ENCODE measurements at regions not wholly inside any gene's neighbourhood (a gene's known extent, or its start where the extent isn't known, plus 50 kb on each side); places are given as distances from the start of the nearest gene placed in this dataset.

- TF ChIP-seq POLR2A (IDR thresholded peaks at IDR 0.05) (no peak), CTCF (IDR thresholded peaks at IDR 0.05) (no peak), EP300 (IDR thresholded peaks at IDR 0.05) (no peak)
These were observed 419.5 kb downstream of the SH2D4B start for GRCh38 chr10:80957161-80957560.

Data from tibial nerve (tissue), 4 donors.